H1 (cell line): ENCODE measurements at regions not wholly inside any gene's neighbourhood (a gene's known extent, or its start where the extent isn't known, plus 50 kb on each side); places are given as distances from the start of the nearest gene placed in this dataset.

ENCODE experiments used
- CTCF ChIA-PET: fragments of 300-600 bp; sonication (Branson Sonifier 250); formaldehyde crosslinking; loops from one replicate; lab custom pipeline; 2021; ENCODE audit not compliant: partially characterized antibody; lab: Charles Lee
- POLR2A ChIA-PET: fragments of 300-600 bp; sonication (Branson Sonifier 250); formaldehyde crosslinking; loops from one replicate; lab custom pipeline; 2021; ENCODE audit warnings: inconsistent platforms; ENCODE audit not compliant: partially characterized antibody; lab: Charles Lee
- DNase-seq, 2 experiments: peaks; one replicate each; pipeline versions ENCODE4 v3.0.0 to v3.0.0-alpha.2; 2010 to 2022; ENCODE audit warnings: low spot score in 2 of 2, low read depth in 1 of 2, mixed read lengths in 1 of 2
- FAIRE-seq: peaks from 2 replicates; lab custom pipeline; 2011; peaks lifted over from hg19 to GRCh38; lab: Jason Lieb, UNC
- H2AFZ ChIP-seq: 2 replicates; pipeline ENCODE4 v1.8.1; 2012; ENCODE audit warnings: low read length, inconsistent platforms
- H2AK5ac ChIP-seq: 2 replicates; pipeline ENCODE4 v1.6.1; 2013; ENCODE audit warnings: low read depth, low read length
- H2BK120ac ChIP-seq: replicated peaks from 2 replicates; pipeline ENCODE3; 2013; ENCODE audit warnings: low read depth, low read length, inconsistent platforms
- H2BK12ac ChIP-seq: 2 replicates; pipeline ENCODE4 v1.6.1; 2013; ENCODE audit warnings: low read depth, low read length
- H2BK15ac ChIP-seq: 2 replicates; pipeline ENCODE4 v1.6.1; 2013; ENCODE audit warnings: low read length
- H2BK20ac ChIP-seq: 2 replicates; pipeline ENCODE4 v1.6.1; 2013; ENCODE audit warnings: low read length
- H2BK5ac ChIP-seq: 2 replicates; pipeline ENCODE4 v1.6.1; 2013; ENCODE audit warnings: low read depth, low read length
- H3K14ac ChIP-seq: 2 replicates; pipeline ENCODE4 v1.6.1; 2013; ENCODE audit warnings: inconsistent platforms; ENCODE audit not compliant: insufficient read length
- H3K18ac ChIP-seq: 2 replicates; pipeline ENCODE4 v1.6.1; 2013; ENCODE audit warnings: low read length; ENCODE audit errors: extremely low read depth
- H3K23ac ChIP-seq: 2 replicates; pipeline ENCODE4 v1.6.1; 2013; ENCODE audit warnings: inconsistent platforms; ENCODE audit not compliant: insufficient read length
- H3K23me2 ChIP-seq: 2 replicates; pipeline ENCODE4 v1.6.1; 2013; ENCODE audit warnings: low read depth, low read length
- H3K27ac ChIP-seq: 2 replicates; pipeline ENCODE4 v1.6.1; 2011; ENCODE audit warnings: low read depth, low read length, inconsistent platforms
- H3K27me3 ChIP-seq, 4 experiments: replicated peaks in 1 of 4; 1 replicate in 1 of 4; 2 replicates in 3 of 4; pipeline versions ENCODE4 v1.6.1 to v1.8.1; 2011 to 2013; ENCODE audit warnings: low read length in 3 of 4, mild to moderate bottlenecking in 3 of 4, inconsistent platforms in 2 of 4, mixed read lengths in 2 of 4, moderate library complexity in 1 of 4; ENCODE audit not compliant: control insufficient read depth in 3 of 4, insufficient read depth in 3 of 4; ENCODE audit errors: extremely low read depth in 1 of 4
- H3K36me3 ChIP-seq, 4 experiments: 2 replicates each; pipeline versions ENCODE4 v1.6.1 to v1.8.1; 2011 to 2013; ENCODE audit warnings: mild to moderate bottlenecking in 4 of 4, low read length in 3 of 4, moderate library complexity in 2 of 4, control low read depth in 1 of 4, inconsistent platforms in 1 of 4; ENCODE audit not compliant: insufficient read depth in 4 of 4, control insufficient read depth in 2 of 4
- H3K4ac ChIP-seq: replicated peaks from 2 replicates; pipeline ENCODE3; 2013; ENCODE audit warnings: low read length, low read depth, mixed read lengths, inconsistent platforms; ENCODE audit not compliant: insufficient read length
- H3K4me1 ChIP-seq, 4 experiments: replicated peaks in 1 of 4; 1 replicate in 1 of 4; 2 replicates in 3 of 4; pipeline versions ENCODE4 v1.6.1 to v1.8.1; 2011 to 2013; ENCODE audit warnings: low read length in 3 of 4, inconsistent platforms in 2 of 4, mixed read lengths in 1 of 4; ENCODE audit not compliant: insufficient read depth in 4 of 4, control insufficient read depth in 3 of 4
- H3K4me2 ChIP-seq, 2 experiments: 2 replicates each; pipeline versions ENCODE4 v1.6.1 to v1.8.1; 2011 to 2013; ENCODE audit warnings: low read depth in 2 of 2, low read length in 2 of 2, control low read depth in 1 of 2, inconsistent platforms in 1 of 2, mild to moderate bottlenecking in 1 of 2; ENCODE audit not compliant: insufficient read depth in 1 of 2
- H3K4me3 ChIP-seq, 4 experiments: fragments of 200-600, 300-600 bp in 1 of 4; sonication (generic), shearing (Covaris generic), sonication (Bioruptor Twin) in 1 of 4; 2 replicates each; pipeline versions ENCODE4 v1.5.1 to v1.8.1; 2011 to 2016; ENCODE audit warnings: low read length in 4 of 4, low read depth in 3 of 4, control low read depth in 2 of 4, inconsistent platforms in 2 of 4, mild to moderate bottlenecking in 2 of 4, mixed read lengths in 1 of 4, moderate library complexity in 1 of 4; ENCODE audit not compliant: insufficient read depth in 2 of 4; ENCODE audit errors: extremely low read depth in 1 of 4
- H3K56ac ChIP-seq: replicated peaks from 2 replicates; pipeline ENCODE3; 2013; ENCODE audit warnings: low read depth, mild to moderate bottlenecking, mixed read lengths, low read length, inconsistent platforms; ENCODE audit not compliant: insufficient read length
- H3K79me1 ChIP-seq: 2 replicates; pipeline ENCODE4 v1.6.1; 2013; ENCODE audit warnings: low read depth, low read length, control low read depth
- H3K79me2 ChIP-seq, 2 experiments: 2 replicates each; pipeline versions ENCODE4 v1.6.1 to v1.8.1; 2012 to 2013; ENCODE audit warnings: low read length in 2 of 2, mild to moderate bottlenecking in 2 of 2, inconsistent platforms in 1 of 2; ENCODE audit not compliant: insufficient read depth in 2 of 2, control insufficient read depth in 1 of 2
- H3K9ac ChIP-seq, 4 experiments: replicated peaks in 1 of 4; 1 replicate in 1 of 4; 2 replicates in 3 of 4; pipeline versions ENCODE4 v1.6.1 to v1.8.1; 2011 to 2013; ENCODE audit warnings: low read depth in 3 of 4, low read length in 3 of 4, control low read depth in 2 of 4, mild to moderate bottlenecking in 2 of 4, moderate library complexity in 2 of 4, inconsistent platforms in 1 of 4; ENCODE audit errors: extremely low read depth in 1 of 4
- H3K9me3 ChIP-seq, 2 experiments: 2 replicates each; pipeline versions ENCODE4 v1.6.1 to v1.8.1; 2012 to 2013; ENCODE audit warnings: mild to moderate bottlenecking in 2 of 2, moderate library complexity in 2 of 2, control low read depth in 1 of 2, inconsistent platforms in 1 of 2, low read depth in 1 of 2, low read length in 1 of 2, mixed read lengths in 1 of 2; ENCODE audit not compliant: insufficient read depth in 2 of 2
- H4K20me1 ChIP-seq, 2 experiments: replicated peaks in 1 of 2; 2 replicates each; pipeline versions ENCODE3 to v1.8.1; 2011 to 2013; ENCODE audit warnings: inconsistent platforms in 2 of 2, low read length in 2 of 2, mild to moderate bottlenecking in 1 of 2; ENCODE audit not compliant: insufficient read depth in 2 of 2, control insufficient read depth in 1 of 2
- H4K5ac ChIP-seq: 2 replicates; pipeline ENCODE4 v1.6.1; 2013; ENCODE audit warnings: low read length, low read depth, mixed read lengths, inconsistent platforms; ENCODE audit not compliant: insufficient read length
- H4K8ac ChIP-seq: 2 replicates; pipeline ENCODE4 v1.8.0; 2013; ENCODE audit warnings: mild to moderate bottlenecking, moderate library complexity, low read length, inconsistent platforms; ENCODE audit not compliant: insufficient read depth; ENCODE audit errors: extremely low read depth
- H4K91ac ChIP-seq: replicated peaks from 2 replicates; pipeline ENCODE3; 2013; ENCODE audit warnings: low read length, mixed read lengths, inconsistent platforms; ENCODE audit not compliant: insufficient read length
- CBX8 ChIP-seq: fragments of 300-800, 300-1000 bp; sonication (generic); IDR thresholded peaks from 2 replicates; pipeline ENCODE4 v1.7.1; 2016; ENCODE audit warnings: low read depth, low read length, borderline replicate concordance
- CTBP2 ChIP-seq: IDR thresholded peaks from 2 replicates; pipeline ENCODE4 v1.7.0; 2011; ENCODE audit warnings: borderline replicate concordance, mild to moderate bottlenecking, moderate library complexity, mixed read lengths, low read length; ENCODE audit not compliant: insufficient read depth, insufficient read length
- RBBP5 ChIP-seq: IDR thresholded peaks from 2 replicates; pipeline ENCODE4 v1.7.1; 2012; ENCODE audit warnings: low read depth, mild to moderate bottlenecking, inconsistent platforms, low read length, moderate library complexity, borderline replicate concordance
- SIX5 ChIP-seq: IDR thresholded peaks from 2 replicates; pipeline ENCODE4 v1.6.1; 2011; ENCODE audit warnings: mild to moderate bottlenecking, low read depth, low read length
- SUZ12 ChIP-seq: fragments of 200-600 bp; sonication (generic); IDR thresholded peaks from 2 replicates; pipeline ENCODE4 v1.6.1; 2012; ENCODE audit warnings: mild to moderate bottlenecking, inconsistent platforms, low read length, moderate library complexity, mixed read lengths
- TEAD4 ChIP-seq: IDR thresholded peaks from 2 replicates; pipeline ENCODE4 v1.6.1; 2012; ENCODE audit warnings: low read depth, low read length, inconsistent platforms, mixed read lengths
- WGBS, 2 experiments: shearing (Covaris generic) in 1 of 2; methylation state at CpG; one replicate each; pipeline versions ENCODE4 v1.1.6 to v1.1.7; 2013 to 2015; ENCODE audit warnings: low lambda C conversion rate in 2 of 2, mixed read lengths in 2 of 2, inconsistent platforms in 1 of 2, low coverage in 1 of 2, missing lambda C conversion rate in 1 of 2; ENCODE audit not compliant: insufficient replicate concordance in 2 of 2, insufficient coverage in 1 of 2, insufficient read length in 1 of 2; ENCODE audit errors: extremely low coverage in 1 of 2, missing lambda C conversion rate in 1 of 2; 5-methylcytosine and 5-hydroxymethylcytosine counted together

DNA sequence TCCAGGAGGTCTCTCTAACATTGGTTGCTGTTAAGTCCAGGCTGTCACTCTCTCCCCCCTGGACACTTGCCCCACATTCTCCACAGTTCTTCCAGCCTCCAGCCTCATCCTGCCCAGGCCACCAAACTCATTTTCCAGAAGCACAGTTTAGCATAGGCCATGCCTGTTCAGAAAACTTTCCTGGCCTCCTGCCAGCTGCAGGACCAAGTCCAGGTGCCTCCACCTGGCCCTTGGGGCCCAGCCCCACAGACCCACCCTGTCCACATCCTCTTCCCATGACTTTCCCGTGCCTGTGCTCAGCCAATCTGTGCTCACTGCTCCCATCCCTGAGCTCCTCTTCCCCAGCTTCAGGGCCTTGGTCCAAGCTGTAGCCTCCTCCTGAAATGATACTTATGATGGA lies 905.0 kb downstream of the UQCRFS1 start:
- no peak overlapping the region for H3K4me3 ChIP-seq
- H3K79me1 ChIP-seq, result no peaks in the 10 kb centered on the region
- FAIRE-seq (no peak), DNase-seq (no peak)
- H3K4me2 ChIP-seq, result no peak overlapping the region
- no peak overlapping the region for H3K27ac ChIP-seq
- no peak overlapping the region for H3K9ac ChIP-seq
- no peak overlapping the region for H3K4ac ChIP-seq
- H3K23ac ChIP-seq, result no peak overlapping the region
- H2BK5ac ChIP-seq, result no peak overlapping the region
- no peak overlapping the region for H2BK120ac ChIP-seq
- ChIA-PET CTCF (interaction anchor here (0.9 to 4.0 kb wide), 8 partner anchors 10 to 333 kb away, joined by 3 to 20 read pairs (median 4); no protein-coding TSS in a partner anchor), POLR2A (interaction anchor here (0.7 kb wide), 1 partner anchor 19 kb away, joined by 3 read pairs; no protein-coding TSS in a partner anchor)
- peaks cover 0 to 2% (median 0%) of the 10 kb centered on the region in 4 experiments; a peak in 1 of 7 replicates for H3K4me1 ChIP-seq
- H3K9me3 ChIP-seq, result no peaks in the 10 kb centered on the region
- H2AFZ ChIP-seq, result no peak overlapping the region
- no peaks in the 10 kb centered on the region for H4K20me1 ChIP-seq
- H3K36me3 ChIP-seq, result no peaks in the 10 kb centered on the region
- H3K79me2 ChIP-seq, result no peaks in the 10 kb centered on the region
- H2BK12ac ChIP-seq, result no peak overlapping the region
- no peak overlapping the region for H4K8ac ChIP-seq
- H3K56ac ChIP-seq, result no peak overlapping the region
- H3K14ac ChIP-seq, result no peak overlapping the region
- no peak overlapping the region; the same call in 1 of the 2 replicates for H2BK20ac ChIP-seq
- no peak overlapping the region for H3K18ac ChIP-seq
- H4K5ac ChIP-seq, result no peak overlapping the region
- WGBS, 2 experiments, result 100% methylated on average over 1 of the region's 1 CpG; no CpG with 5 or more reads in 1 of the 2 experiments
- H3K27me3 ChIP-seq, result no peaks in the 10 kb centered on the region
- no peak overlapping the region for H4K91ac ChIP-seq
- no peaks in the 10 kb centered on the region for H3K23me2 ChIP-seq
- no peak for TF ChIP-seq CBX8
- no peak for TF ChIP-seq SUZ12
- TF ChIP-seq SIX5, result no peak
- no peak for TF ChIP-seq TEAD4
- TF ChIP-seq RBBP5, result no peak
- TF ChIP-seq CTBP2, result no peak
- TF ChIP-seq, all 59 proteins: peak for 0
- no peak overlapping the region for H2AK5ac ChIP-seq
- no peak overlapping the region for H2BK15ac ChIP-seq
